Upper lobe of left lung (tissue), 4 donors: ENCODE measurements at regions not wholly inside any gene's neighbourhood (a gene's known extent, or its start where the extent isn't known, plus 50 kb on each side); places are given as distances from the start of the nearest gene placed in this dataset.

Experiments used
- EP300 ChIP-seq, 4 donors: sonication (generic); formaldehyde crosslinking; IDR thresholded peaks; one replicate each; pipeline ENCODE4 v1.5.1; 2017; ENCODE audit warnings: antibody characterized with exemption in 4 of 4, control low read depth in 2 of 4
- POLR2A ChIP-seq, 4 donors: fragments of 450-650 bp; IDR thresholded peaks; one replicate each; pipeline ENCODE4 v1.5.1; 2016 to 2017; ENCODE audit warnings: antibody characterized with exemption in 4 of 4, mild to moderate bottlenecking in 2 of 4
- TF ChIP-seq, protein P1 (sequence below), 6 experiments: fragments of 450-650 bp in 4 of 6; fragments of 200-600 bp in 2 of 6; sonication (generic) in 2 of 6; IDR thresholded peaks; one replicate each; pipeline ENCODE4 v1.5.1; 2016 to 2019; ENCODE audit warnings: antibody characterized with exemption in 6 of 6

- TF ChIP-seq, protein P1, sequence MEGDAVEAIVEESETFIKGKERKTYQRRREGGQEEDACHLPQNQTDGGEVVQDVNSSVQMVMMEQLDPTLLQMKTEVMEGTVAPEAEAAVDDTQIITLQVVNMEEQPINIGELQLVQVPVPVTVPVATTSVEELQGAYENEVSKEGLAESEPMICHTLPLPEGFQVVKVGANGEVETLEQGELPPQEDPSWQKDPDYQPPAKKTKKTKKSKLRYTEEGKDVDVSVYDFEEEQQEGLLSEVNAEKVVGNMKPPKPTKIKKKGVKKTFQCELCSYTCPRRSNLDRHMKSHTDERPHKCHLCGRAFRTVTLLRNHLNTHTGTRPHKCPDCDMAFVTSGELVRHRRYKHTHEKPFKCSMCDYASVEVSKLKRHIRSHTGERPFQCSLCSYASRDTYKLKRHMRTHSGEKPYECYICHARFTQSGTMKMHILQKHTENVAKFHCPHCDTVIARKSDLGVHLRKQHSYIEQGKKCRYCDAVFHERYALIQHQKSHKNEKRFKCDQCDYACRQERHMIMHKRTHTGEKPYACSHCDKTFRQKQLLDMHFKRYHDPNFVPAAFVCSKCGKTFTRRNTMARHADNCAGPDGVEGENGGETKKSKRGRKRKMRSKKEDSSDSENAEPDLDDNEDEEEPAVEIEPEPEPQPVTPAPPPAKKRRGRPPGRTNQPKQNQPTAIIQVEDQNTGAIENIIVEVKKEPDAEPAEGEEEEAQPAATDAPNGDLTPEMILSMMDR (IDR thresholded peaks at IDR 0.05), result no peak
- TF ChIP-seq POLR2A (IDR thresholded peaks at IDR 0.05) (no peak), EP300 (IDR thresholded peaks at IDR 0.05) (no peak)
Observed at GRCh38 chr14:86780876-86781510, 1212.0 kb downstream of the GALC start.
